ENCODE measurements at regions not wholly inside any gene's neighbourhood (a gene's known extent, or its start where the extent isn't known, plus 50 kb on each side); places are given as distances from the start of the nearest gene placed in this dataset.
"Not testable (repeated sequence)": the region's sequence is repeated elsewhere in the genome, so short reads cannot be mapped to it uniquely, and the experiment has no call there.

DNA sequence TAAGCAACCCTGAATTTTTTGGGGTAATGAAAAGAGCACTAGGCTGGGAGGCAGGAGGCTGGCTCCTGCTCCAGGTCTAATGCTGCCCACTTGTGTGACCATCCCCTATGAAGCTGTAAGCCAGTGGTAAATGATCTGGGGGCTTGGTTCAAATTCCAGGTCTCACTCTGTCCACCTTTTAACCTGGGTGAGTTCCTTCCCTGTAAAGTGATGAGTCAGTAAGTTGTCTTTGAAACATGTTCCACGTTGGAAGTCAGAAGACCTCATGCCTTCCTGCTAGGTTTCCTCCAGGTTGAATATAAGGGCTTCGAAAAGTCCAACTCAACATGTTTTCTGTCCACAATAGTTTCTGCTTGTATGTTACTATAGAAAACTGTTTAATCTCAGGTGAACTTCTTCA lies 160.9 kb upstream of the MYT1L start:
- Mint-ChIP-seq H3K36me3 (no peaks in the 10 kb centered on the region), H3K27ac (no peak overlapping the region), H3K9me3 (peaks cover 9% of the 10 kb centered on the region), H3K4me3 (no peak overlapping the region), H3K4me1 (no peaks in the 10 kb centered on the region), H3K27me3 (peaks cover 9% of the 10 kb centered on the region)
- ATAC-seq: no peak

DNA sequence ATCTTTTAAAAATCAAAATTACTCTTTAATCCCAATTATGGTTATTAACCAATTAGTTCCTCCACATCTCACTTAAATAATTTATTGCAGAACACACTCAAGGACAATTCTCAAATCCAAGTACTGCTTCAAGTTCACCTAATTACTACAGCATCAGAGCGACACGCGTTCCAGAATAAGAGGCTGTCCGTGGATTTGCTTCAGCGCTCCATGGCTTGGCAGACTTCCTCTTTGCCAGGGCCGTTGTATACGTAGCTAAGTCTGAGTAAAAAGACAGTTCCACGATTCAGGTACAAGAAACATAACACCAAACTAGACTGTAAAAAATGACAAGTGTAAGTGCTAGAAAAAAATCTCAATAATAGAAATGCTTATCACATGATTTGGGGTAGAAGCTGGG lies 153.2 kb upstream of the MYT1L start:
- H3K4me1 Mint-ChIP-seq: no peaks in the 10 kb centered on the region
- peaks cover 2% of the 10 kb centered on the region for H3K9me3 Mint-ChIP-seq
- H3K27me3 Mint-ChIP-seq: no peaks in the 10 kb centered on the region
- H3K36me3 Mint-ChIP-seq: no peaks in the 10 kb centered on the region
- H3K4me3 Mint-ChIP-seq: no peak overlapping the region
- ATAC-seq: no peak
- H3K27ac Mint-ChIP-seq: no peak overlapping the region

DNA sequence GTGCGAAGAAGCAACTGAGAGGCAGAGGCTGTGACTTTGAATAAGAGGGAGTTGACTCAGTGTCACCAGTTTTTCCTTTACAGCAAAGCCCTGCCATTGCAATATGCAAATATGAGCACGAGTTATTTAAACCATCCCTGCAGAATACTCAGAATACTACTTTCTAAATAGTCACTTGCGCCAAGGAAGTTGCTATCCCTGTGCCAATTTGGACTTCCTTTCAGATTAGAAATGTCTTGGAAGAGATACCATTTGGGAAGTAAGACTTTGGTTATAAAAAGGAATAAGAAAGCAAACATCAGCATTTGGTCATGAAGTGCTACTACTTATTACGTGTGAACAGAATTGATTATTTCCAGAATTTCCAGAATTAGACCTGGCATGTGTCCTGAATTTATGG lies 151.8 kb upstream of the MYT1L start:
- no peaks in the 10 kb centered on the region for H3K36me3 Mint-ChIP-seq
- no peaks in the 10 kb centered on the region for H3K27me3 Mint-ChIP-seq
- peaks cover 2% of the 10 kb centered on the region for H3K9me3 Mint-ChIP-seq
- no peaks in the 10 kb centered on the region for H3K4me1 Mint-ChIP-seq
- H3K4me3 Mint-ChIP-seq: no peak overlapping the region
- no peak for ATAC-seq
- no peak overlapping the region for H3K27ac Mint-ChIP-seq

DNA sequence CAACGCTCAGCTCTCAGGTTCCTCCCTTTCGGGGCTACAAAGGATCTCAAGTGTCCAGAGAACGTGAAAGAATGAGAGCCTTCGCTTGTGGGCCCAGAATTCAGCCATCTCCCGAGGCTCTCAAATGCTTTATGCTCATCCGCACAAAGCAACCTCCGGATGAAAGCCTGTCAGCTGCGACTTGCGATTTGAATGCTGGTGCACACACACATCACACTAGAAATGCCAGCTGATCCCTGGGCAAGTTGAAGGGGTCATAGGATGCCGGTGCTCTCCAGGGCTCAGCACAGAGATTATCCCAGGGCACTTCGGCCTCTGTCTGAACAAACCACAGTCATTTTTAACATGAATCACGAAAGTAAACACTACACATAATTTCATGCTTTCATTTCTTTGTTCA lies 141.8 kb upstream of the MYT1L start:
- ATAC-seq: no peak
- Mint-ChIP-seq H3K9me3 (no peaks in the 10 kb centered on the region), H3K27me3 (no peaks in the 10 kb centered on the region), H3K4me1 (no peaks in the 10 kb centered on the region), H3K36me3 (no peaks in the 10 kb centered on the region), H3K4me3 (no peak overlapping the region), H3K27ac (no peak overlapping the region)

DNA sequence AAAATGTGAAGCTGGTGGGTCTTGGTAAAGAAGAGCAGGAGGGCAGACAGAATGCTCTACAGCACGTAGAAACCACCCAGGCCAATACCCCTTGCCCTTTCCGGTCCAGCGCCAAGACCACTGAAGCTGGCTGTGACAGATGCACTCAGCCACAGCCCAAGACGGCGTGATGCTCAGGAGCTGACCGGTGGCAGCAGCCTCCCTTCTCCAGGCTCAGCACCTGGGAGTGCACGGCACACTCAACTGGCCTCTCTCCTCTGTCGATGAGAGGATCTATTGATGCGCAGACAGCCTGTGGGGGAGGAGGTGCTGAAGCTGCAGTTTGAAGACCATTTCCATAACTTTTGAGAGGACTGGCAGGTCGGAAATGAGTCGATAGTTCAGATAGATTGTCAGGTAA lies 141.0 kb upstream of the MYT1L start:
- Mint-ChIP-seq H3K9me3 (no peaks in the 10 kb centered on the region), H3K27me3 (no peaks in the 10 kb centered on the region), H3K36me3 (no peaks in the 10 kb centered on the region), H3K4me1 (no peaks in the 10 kb centered on the region), H3K4me3 (no peak overlapping the region), H3K27ac (no peak overlapping the region)
- ATAC-seq: no peak

DNA sequence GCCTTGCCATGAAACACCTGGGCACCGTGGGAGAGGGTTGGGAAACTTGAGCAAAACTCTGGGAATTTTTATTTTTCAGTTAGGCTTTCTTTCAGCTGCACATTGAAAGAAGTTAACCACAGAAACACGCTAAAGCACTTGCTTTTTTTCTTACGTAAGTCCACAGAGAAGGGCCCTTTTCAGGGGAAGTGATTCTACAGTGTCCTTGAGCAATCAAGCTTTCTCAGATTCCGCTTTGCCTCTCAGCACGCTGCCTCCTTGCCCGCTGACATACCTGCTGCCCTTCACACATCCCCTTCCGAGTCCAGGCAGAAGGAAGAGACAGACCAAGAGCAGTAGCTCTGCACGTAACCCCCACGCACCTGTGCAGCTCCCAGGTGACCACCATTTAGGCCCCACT lies 135.5 kb upstream of the MYT1L start:
- H3K27ac Mint-ChIP-seq: no peak overlapping the region
- no peak for ATAC-seq
- H3K9me3 Mint-ChIP-seq: no peaks in the 10 kb centered on the region
- H3K4me1 Mint-ChIP-seq: no peaks in the 10 kb centered on the region
- H3K36me3 Mint-ChIP-seq: no peaks in the 10 kb centered on the region
- no peak overlapping the region for H3K4me3 Mint-ChIP-seq
- H3K27me3 Mint-ChIP-seq: no peaks in the 10 kb centered on the region

DNA sequence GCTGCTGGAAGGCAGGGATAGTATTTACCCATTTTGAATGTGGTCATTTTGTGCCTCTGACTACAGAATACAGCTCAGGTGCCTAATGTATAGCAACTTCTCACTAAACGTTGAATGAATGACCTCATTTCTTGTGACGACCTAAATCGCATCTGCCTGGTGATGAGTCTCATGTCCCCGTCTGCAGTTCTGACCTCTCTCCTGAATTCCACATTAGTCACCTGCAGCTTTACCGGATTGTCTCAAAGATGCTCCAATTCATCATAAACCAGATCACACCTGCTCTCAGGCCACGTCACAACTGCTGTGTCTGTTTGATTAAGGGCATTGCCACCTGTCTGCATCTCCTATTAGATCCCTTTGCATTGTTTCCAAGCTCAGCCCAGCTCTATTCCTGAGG lies 133.6 kb upstream of the MYT1L start:
- Mint-ChIP-seq H3K27ac (no peak overlapping the region), H3K4me3 (no peak overlapping the region), H3K36me3 (no peaks in the 10 kb centered on the region), H3K27me3 (no peaks in the 10 kb centered on the region), H3K9me3 (peaks cover 2% of the 10 kb centered on the region), H3K4me1 (no peaks in the 10 kb centered on the region)
- ATAC-seq: no peak

DNA sequence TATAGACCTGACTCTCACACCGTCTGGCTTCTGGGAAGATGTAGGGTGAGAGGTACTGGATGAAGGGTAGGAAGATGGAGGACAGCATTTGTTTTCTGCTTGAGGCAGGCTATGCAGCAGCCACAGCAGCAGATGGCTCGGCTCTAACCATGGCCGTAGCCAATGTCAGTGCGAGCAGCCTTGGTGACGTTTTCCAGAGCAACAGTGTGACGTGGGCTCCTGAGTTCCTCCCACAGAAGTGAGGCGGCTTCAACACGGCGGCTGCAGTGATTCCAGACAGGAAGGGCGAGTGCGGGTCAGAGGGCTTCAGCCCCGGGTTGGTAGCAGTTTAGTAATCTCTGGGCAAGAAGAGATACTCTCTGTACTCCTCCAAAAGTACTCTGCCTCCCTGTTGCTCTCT lies 133.0 kb upstream of the MYT1L start:
- H3K27me3 Mint-ChIP-seq: no peaks in the 10 kb centered on the region
- ATAC-seq: no peak
- no peak overlapping the region for H3K27ac Mint-ChIP-seq
- H3K4me1 Mint-ChIP-seq: no peaks in the 10 kb centered on the region
- H3K36me3 Mint-ChIP-seq: no peaks in the 10 kb centered on the region
- H3K4me3 Mint-ChIP-seq: no peak overlapping the region
- H3K9me3 Mint-ChIP-seq: peaks cover 2% of the 10 kb centered on the region

DNA sequence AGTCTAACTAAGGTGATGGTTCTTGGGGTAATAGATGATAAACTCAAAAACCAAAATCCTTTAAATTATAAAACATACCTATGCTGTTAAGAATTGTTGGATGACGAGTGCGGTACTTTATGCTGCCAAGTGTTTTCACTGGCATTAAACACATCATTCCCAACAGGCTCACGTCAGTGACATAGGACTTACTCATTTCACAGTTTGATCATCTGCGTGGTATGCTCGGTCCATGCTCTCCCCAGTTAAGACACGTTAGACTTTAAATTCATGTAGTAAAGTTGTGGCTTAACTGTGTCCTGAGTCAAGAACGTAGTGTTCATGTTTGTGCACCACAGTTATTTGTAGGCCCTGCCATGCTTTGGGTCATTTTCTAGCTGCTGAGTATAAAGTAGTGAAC lies 125.6 kb upstream of the MYT1L start:
- Mint-ChIP-seq H3K27ac (no peak overlapping the region), H3K27me3 (no peaks in the 10 kb centered on the region), H3K4me3 (no peak overlapping the region), H3K4me1 (no peaks in the 10 kb centered on the region), H3K36me3 (no peaks in the 10 kb centered on the region), H3K9me3 (peaks cover 2% of the 10 kb centered on the region)
- ATAC-seq: no peak

DNA sequence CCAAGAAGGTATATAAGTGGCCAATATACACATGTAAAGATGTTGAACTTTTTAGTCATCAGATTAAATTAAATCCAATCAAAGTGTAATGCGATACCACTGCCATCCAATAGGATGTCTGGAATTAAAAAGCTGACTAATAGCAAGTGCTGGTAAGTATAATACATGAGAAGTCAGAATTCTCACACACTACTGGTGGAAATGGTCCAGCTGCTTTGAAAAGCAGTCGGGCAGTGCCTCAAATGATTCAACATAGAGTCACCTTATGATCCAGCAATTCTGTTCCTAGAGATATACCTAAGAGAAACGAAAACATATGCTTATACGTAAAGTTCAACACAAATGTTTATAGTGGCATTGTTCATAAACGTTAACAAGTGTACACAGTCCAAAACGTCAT lies 124.1 kb upstream of the MYT1L start:
- Mint-ChIP-seq H3K36me3 (no peaks in the 10 kb centered on the region), H3K27ac (no peak overlapping the region), H3K9me3 (peaks cover 2% of the 10 kb centered on the region), H3K4me3 (no peak overlapping the region), H3K27me3 (no peaks in the 10 kb centered on the region), H3K4me1 (no peaks in the 10 kb centered on the region)
- ATAC-seq: no peak

DNA sequence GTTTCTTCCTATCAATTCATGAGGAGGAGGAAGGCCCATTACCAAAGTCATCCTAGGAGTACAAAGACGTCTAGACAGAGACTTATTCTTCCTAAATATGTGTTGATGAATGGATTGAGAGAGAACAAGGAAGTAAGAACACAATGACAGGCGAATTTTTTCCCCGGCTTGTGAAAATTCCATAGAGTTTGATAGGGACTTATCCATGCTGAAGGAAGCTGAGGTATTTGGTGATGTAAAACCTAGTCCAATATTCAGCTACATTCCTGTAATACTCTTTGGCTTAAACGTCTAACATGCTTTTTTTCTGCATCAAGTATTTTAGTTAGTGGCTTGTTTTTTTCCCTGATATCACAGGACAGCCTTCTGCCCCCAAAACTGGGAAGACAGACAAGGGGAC lies 121.9 kb upstream of the MYT1L start:
- Mint-ChIP-seq H3K36me3 (no peaks in the 10 kb centered on the region), H3K27ac (no peak overlapping the region), H3K4me3 (no peak overlapping the region), H3K9me3 (peaks cover 2% of the 10 kb centered on the region), H3K27me3 (no peaks in the 10 kb centered on the region), H3K4me1 (no peaks in the 10 kb centered on the region)
- no peak for ATAC-seq

DNA sequence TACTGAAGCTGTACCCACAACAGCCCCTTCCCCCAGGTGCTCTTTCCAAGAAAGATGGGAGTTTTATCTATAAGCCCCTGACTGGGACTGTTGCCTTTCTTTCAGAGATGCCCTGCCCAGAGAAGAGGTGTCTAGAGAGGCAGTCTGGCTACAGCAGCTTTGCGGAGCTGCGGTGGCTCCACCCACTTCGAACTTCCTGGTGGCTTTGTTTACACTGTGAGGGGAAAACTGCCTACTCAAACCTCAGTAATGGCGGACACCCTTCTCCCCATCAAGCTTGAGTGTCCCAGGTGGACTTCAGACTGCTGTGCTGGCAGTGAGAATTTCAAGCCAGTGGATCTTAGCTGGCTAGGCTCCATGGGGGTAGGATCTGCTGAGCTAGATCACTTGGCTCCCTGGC lies 120.2 kb upstream of the MYT1L start:
- not testable (repeated sequence) for H3K36me3 Mint-ChIP-seq, H3K9me3 Mint-ChIP-seq, H3K27ac Mint-ChIP-seq, ATAC-seq, H3K4me3 Mint-ChIP-seq, H3K4me1 Mint-ChIP-seq, H3K27me3 Mint-ChIP-seq

DNA sequence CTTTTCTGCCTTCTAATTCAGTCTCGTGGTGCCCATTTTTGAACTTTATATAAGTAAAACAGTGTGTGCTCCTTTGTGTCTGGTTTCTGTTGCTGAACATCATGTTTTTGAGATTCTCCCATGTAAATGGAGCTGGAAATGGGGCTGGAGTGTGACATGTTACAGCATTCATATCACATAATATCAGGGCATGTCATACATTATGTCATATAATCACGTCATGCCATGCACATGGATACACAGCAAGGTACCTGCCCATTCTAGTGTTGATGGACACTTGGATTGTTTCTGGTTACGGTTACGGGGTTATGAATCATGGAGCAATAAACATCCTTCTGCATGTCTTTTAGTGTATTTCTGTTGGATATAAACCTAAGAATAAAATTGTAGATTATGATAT lies 117.1 kb upstream of the MYT1L start:
- no peak overlapping the region for H3K27ac Mint-ChIP-seq
- H3K9me3 Mint-ChIP-seq: peaks cover 2% of the 10 kb centered on the region
- H3K36me3 Mint-ChIP-seq: no peaks in the 10 kb centered on the region
- ATAC-seq: no peak
- no peaks in the 10 kb centered on the region for H3K27me3 Mint-ChIP-seq
- H3K4me3 Mint-ChIP-seq: no peak overlapping the region
- H3K4me1 Mint-ChIP-seq: no peaks in the 10 kb centered on the region

DNA sequence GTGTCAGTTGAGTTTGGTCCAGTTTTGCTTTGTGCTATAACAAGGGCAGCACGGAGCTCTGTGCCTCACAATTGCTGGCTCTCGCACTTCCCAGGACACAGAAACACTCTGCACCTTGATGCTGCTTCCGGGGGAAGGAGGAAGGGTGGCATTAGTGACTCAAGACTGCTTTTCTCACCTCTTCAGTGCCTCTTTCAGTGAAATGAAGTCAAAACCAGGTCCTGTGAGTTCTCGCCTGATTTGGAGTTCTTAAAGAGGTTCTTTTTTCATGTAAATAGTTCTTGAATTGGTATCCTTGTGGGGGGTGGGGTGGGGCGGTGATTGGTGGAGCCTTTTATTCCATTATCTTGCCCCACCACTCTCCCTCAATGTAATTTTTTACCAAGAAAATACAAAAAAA lies 91.5 kb upstream of the MYT1L start:
- no peaks in the 10 kb centered on the region for H3K27me3 Mint-ChIP-seq
- H3K4me1 Mint-ChIP-seq: no peaks in the 10 kb centered on the region
- no peaks in the 10 kb centered on the region for H3K36me3 Mint-ChIP-seq
- no peak for ATAC-seq
- H3K9me3 Mint-ChIP-seq: peaks cover 8% of the 10 kb centered on the region
- H3K27ac Mint-ChIP-seq: no peak overlapping the region
- no peak overlapping the region for H3K4me3 Mint-ChIP-seq

DNA sequence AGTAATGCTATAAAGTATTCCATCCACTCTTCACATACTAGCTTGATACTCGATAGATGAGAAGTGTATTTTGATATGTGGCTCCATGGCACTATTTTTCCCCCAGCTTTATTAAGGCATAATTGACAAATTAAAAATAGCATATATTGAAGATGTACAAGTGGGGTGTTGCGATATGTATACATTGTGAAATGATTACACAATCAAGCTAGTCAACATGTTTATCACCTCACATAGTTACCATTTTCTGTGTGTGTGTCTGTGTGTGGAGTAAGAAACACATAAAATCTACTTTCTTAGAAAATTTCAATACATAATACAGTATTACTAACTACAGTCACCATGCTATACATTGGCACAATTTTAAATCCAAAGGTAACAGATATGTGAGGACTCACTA lies 82.5 kb upstream of the MYT1L start:
- Mint-ChIP-seq H3K27me3 (no peaks in the 10 kb centered on the region), H3K36me3 (no peaks in the 10 kb centered on the region), H3K27ac (no peak overlapping the region), H3K4me1 (no peaks in the 10 kb centered on the region), H3K9me3 (peaks cover 4% of the 10 kb centered on the region), H3K4me3 (no peak overlapping the region)
- no peak for ATAC-seq

DNA sequence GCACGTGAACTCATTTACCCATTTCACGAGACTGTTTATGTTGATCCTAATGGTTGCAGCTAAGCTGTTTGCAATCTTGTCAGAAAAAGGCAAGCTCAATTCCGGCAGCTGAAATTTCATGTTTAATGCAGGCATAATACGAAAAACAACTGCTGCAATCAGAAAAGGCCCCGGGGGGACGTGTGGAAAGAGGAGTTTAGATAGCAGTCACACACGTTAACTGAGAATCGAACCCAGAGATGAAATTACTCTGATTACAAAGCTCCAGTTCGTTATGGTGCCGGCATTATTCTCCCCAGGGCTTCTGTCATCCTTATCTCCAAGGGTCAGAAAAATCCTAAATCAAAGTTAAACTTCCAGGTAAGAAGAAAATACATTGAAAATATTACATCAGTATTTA lies 79.9 kb upstream of the MYT1L start:
- no peaks in the 10 kb centered on the region for H3K27me3 Mint-ChIP-seq
- no peak for ATAC-seq
- peaks cover 4% of the 10 kb centered on the region for H3K9me3 Mint-ChIP-seq
- H3K36me3 Mint-ChIP-seq: no peaks in the 10 kb centered on the region
- no peak overlapping the region for H3K27ac Mint-ChIP-seq
- no peak overlapping the region for H3K4me3 Mint-ChIP-seq
- H3K4me1 Mint-ChIP-seq: no peaks in the 10 kb centered on the region

DNA sequence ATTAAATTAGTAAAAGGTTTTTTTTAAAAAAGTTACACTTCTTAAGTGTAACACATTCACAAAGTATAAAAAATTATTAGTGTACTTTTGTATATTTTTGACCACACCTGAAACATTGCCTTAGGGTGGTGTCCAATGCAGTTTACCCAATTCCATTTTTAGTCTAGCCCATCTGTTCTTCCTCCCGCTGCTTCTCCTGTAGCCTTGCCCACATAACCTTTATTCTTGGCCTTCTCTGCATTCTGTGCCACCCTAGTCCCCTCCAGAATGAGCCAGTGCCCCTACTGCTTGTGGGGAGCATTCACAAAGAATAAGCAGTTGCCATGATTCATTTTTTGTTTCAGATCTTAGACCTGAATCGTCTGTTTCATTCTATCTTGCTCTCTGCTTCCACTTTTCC lies 78.4 kb upstream of the MYT1L start:
- H3K27me3 Mint-ChIP-seq: no peaks in the 10 kb centered on the region
- peaks cover 10% of the 10 kb centered on the region for H3K9me3 Mint-ChIP-seq
- H3K4me1 Mint-ChIP-seq: no peaks in the 10 kb centered on the region
- no peak for ATAC-seq
- no peaks in the 10 kb centered on the region for H3K36me3 Mint-ChIP-seq
- no peak overlapping the region for H3K4me3 Mint-ChIP-seq
- no peak overlapping the region for H3K27ac Mint-ChIP-seq

Measured in stimulated activated memory B cell treated with anti-CD40 and anti-IgM and Interleukin-4, amounts not matched to agents 10 μg/mL and 1 μg/mL and 100 μg/mL, for 72 hours (primary cell).